OCI-LY7 (cell line): ENCODE measurements at regions not wholly inside any gene's neighbourhood (a gene's known extent, or its start where the extent isn't known, plus 50 kb on each side); places are given as distances from the start of the nearest gene placed in this dataset.

Experiments
- BruUV-seq: library from RNA; stranded (reverse); fragments of 400-500 nt; replicated peaks from 2 replicates; lab custom pipeline; 2021; lab: Mats Ljungman, UMichigan
- CTCF ChIA-PET: fragments of 300-600 bp; sonication (Branson Sonifier 250); formaldehyde crosslinking; loops from one replicate; lab custom pipeline; 2022; ENCODE audit warnings: antibody characterized with exemption; ENCODE audit not compliant: unreplicated experiment; lab: Charles Lee
- POLR2A ChIA-PET: fragments of 300-600 bp; sonication (Branson Sonifier 250); formaldehyde crosslinking; loops from one replicate; lab custom pipeline; 2022; ENCODE audit warnings: antibody characterized with exemption; lab: Charles Lee
- DNase-seq: peaks from one replicate; pipeline ENCODE4 v3.0.0-alpha.2; 2015; ENCODE audit warnings: low spot score
- H2AFZ ChIP-seq: fragments of 200-600 bp; sonication (generic), shearing (Covaris generic); 2 replicates; pipeline ENCODE4 v1.6.1; 2014; ENCODE audit warnings: mild to moderate bottlenecking, antibody characterized with exemption, low read length, moderate library complexity
- H3K27ac ChIP-seq: fragments of 200-600 bp; sonication (generic); 2 replicates; pipeline ENCODE4 v1.5.1; 2014; ENCODE audit warnings: mixed run types, low read depth, mild to moderate bottlenecking, moderate library complexity, low read length, inconsistent platforms; ENCODE audit not compliant: poor library complexity, severe bottlenecking
- H3K36me3 ChIP-seq: fragments of 200-600 bp; sonication (generic); 2 replicates; pipeline ENCODE4 v1.6.1; 2014; ENCODE audit warnings: mild to moderate bottlenecking, antibody characterized with exemption, low read length, moderate library complexity, mixed read lengths; ENCODE audit not compliant: insufficient read depth
- H3K4me1 ChIP-seq: fragments of 200-600 bp; sonication (generic); 2 replicates; pipeline ENCODE4 v1.5.1; 2014; ENCODE audit warnings: mild to moderate bottlenecking, low read length; ENCODE audit not compliant: insufficient read depth, poor library complexity, severe bottlenecking
- H3K4me2 ChIP-seq: fragments of 200-600 bp; sonication (generic); 2 replicates; pipeline ENCODE4 v1.6.1; 2014; ENCODE audit warnings: mild to moderate bottlenecking, low read length
- H3K4me3 ChIP-seq: fragments of 200-600 bp; sonication (generic); 2 replicates; pipeline ENCODE4 v1.5.1; 2014; ENCODE audit warnings: mild to moderate bottlenecking, low read depth, low read length; ENCODE audit not compliant: poor library complexity, severe bottlenecking
- H3K79me2 ChIP-seq: fragments of 200-600 bp; sonication (generic); 2 replicates; pipeline ENCODE4 v1.6.1; 2016; ENCODE audit warnings: low read depth, mild to moderate bottlenecking, low read length, moderate library complexity, mixed read lengths; ENCODE audit not compliant: insufficient read depth
- H3K9me2 ChIP-seq: fragments of 200-600 bp; sonication (generic); 2 replicates; pipeline ENCODE4 v1.6.1; 2016; ENCODE audit warnings: mild to moderate bottlenecking, low read length, mixed read lengths; ENCODE audit not compliant: insufficient read depth
- H3K9me3 ChIP-seq: fragments of 200-600 bp; sonication (generic); 2 replicates; pipeline ENCODE4 v1.6.1; 2014; ENCODE audit warnings: mild to moderate bottlenecking, mixed run types, low read length, mixed read lengths
- H4K20me1 ChIP-seq: fragments of 200-600 bp; sonication (generic); 2 replicates; pipeline ENCODE4 v1.6.1; 2014; ENCODE audit warnings: mild to moderate bottlenecking, antibody characterized with exemption, low read length, moderate library complexity, mixed read lengths; ENCODE audit not compliant: insufficient read depth
- CTCF ChIP-seq: fragments of 200-600 bp; sonication (generic); conservative IDR thresholded peaks from 2 replicates; pipeline ENCODE4 v1.5.1; 2014; ENCODE audit warnings: mild to moderate bottlenecking, antibody characterized with exemption, low read length, moderate library complexity, mixed read lengths
- EZH2phosphoT487 ChIP-seq: fragments of 200-600 bp; sonication (generic); IDR thresholded peaks from 2 replicates; pipeline ENCODE4 v1.6.1; 2018; ENCODE audit warnings: low read depth, borderline replicate concordance, mild to moderate bottlenecking, mixed run types, antibody characterized with exemption, low read length, moderate library complexity, mixed read lengths
- intact Hi-C: fragments of 100-400 bp; cut with micrococcal nuclease; formaldehyde crosslinking; loops from one replicate; pipeline ENCODE4 v1.10.0; 2022; ENCODE audit not compliant: unreplicated experiment

- H3K27ac ChIP-seq, result no peak overlapping the region
- no peaks in the 10 kb centered on the region for H3K36me3 ChIP-seq
- no peak overlapping the region for H2AFZ ChIP-seq
- ChIA-PET CTCF (no interaction called here), POLR2A (no interaction called here)
- H3K4me2 ChIP-seq, result no peak overlapping the region
- H3K79me2 ChIP-seq, result no peaks in the 10 kb centered on the region
- H4K20me1 ChIP-seq, result no peaks in the 10 kb centered on the region
- no peaks in the 10 kb centered on the region for H3K9me2 ChIP-seq
- no peak for DNase-seq
- intact Hi-C loops, result no loop called here
- BruUV-seq, result no TSS peak
- no peaks in the 10 kb centered on the region for H3K9me3 ChIP-seq
- H3K4me3 ChIP-seq, result no peak overlapping the region
- TF ChIP-seq EZH2phosphoT487 (no peak), CTCF (no peak)
- H3K4me1 ChIP-seq, result no peaks in the 10 kb centered on the region
Measured at GRCh38 chr2:15805772-15806171, 134.6 kb upstream of the MYCN start.

- Histone ChIP-seq H2AFZ (no peak overlapping the region), H3K4me2 (no peak overlapping the region), H3K9me3 (no peaks in the 10 kb centered on the region), H3K4me3 (no peak overlapping the region), H4K20me1 (no peaks in the 10 kb centered on the region), H3K9me2 (no peaks in the 10 kb centered on the region), H3K36me3 (no peaks in the 10 kb centered on the region), H3K79me2 (no peaks in the 10 kb centered on the region), H3K27ac (no peak overlapping the region), H3K4me1 (no peaks in the 10 kb centered on the region)
- BruUV-seq, result no TSS peak
- TF ChIP-seq CTCF (no peak), EZH2phosphoT487 (no peak)
- intact Hi-C loops, result no loop called here
- CTCF ChIA-PET, result no interaction called here
- DNase-seq, result no peak
- POLR2A ChIA-PET, result no interaction called here
Measured at GRCh38 chr2:15806801-15807417, 133.4 kb upstream of the MYCN start.

- no peaks in the 10 kb centered on the region for H3K9me2 ChIP-seq
- H3K36me3 ChIP-seq, result no peaks in the 10 kb centered on the region
- H3K4me3 ChIP-seq, result no peak overlapping the region
- H4K20me1 ChIP-seq, result no peaks in the 10 kb centered on the region
- H3K4me1 ChIP-seq, result no peaks in the 10 kb centered on the region
- no peaks in the 10 kb centered on the region for H3K9me3 ChIP-seq
- H3K4me2 ChIP-seq, result no peak overlapping the region
- intact Hi-C loops, result no loop called here
- H2AFZ ChIP-seq, result no peak overlapping the region
- CTCF ChIA-PET, result no interaction called here
- BruUV-seq, result no TSS peak
- POLR2A ChIA-PET, result interaction anchor here (0.6 kb wide), 1 partner anchor 811 kb away, joined by 3 read pairs; no protein-coding TSS in a partner anchor
- H3K79me2 ChIP-seq, result no peaks in the 10 kb centered on the region
- DNase-seq, result no peak
- TF ChIP-seq CTCF, result no peak
- no peak for TF ChIP-seq EZH2phosphoT487
- H3K27ac ChIP-seq, result no peak overlapping the region
Measured at GRCh38 chr2:15807418-15808203, 132.7 kb upstream of the MYCN start.
